Panc1 (cell line): ENCODE measurements at regions not wholly inside any gene's neighbourhood (a gene's known extent, or its start where the extent isn't known, plus 50 kb on each side); places are given as distances from the start of the nearest gene placed in this dataset.

Source experiments
- ATAC-seq: fragments of 200-7000 bp; cut with Tn5 transposase; 2 replicates; pipeline ENCODE4 v1.9.1; 2020; ENCODE audit warnings: mild to moderate bottlenecking, moderate library complexity
- BruUV-seq: library from RNA; stranded (reverse); fragments of 400-500 nt; replicated peaks from 2 replicates; lab custom pipeline; 2021; lab: Mats Ljungman, UMichigan
- CTCF ChIA-PET: fragments of 300-600 bp; sonication (Branson Sonifier 250); formaldehyde crosslinking; loops from one replicate; lab custom pipeline; 2022; ENCODE audit warnings: antibody characterized with exemption; lab: Charles Lee
- POLR2A ChIA-PET: fragments of 300-600 bp; sonication (Branson Sonifier 250); formaldehyde crosslinking; loops from one replicate; lab custom pipeline; 2022; ENCODE audit warnings: antibody characterized with exemption; lab: Charles Lee
- DNase-seq: peaks from one replicate; pipeline ENCODE4 v3.0.0-alpha.2; 2010; ENCODE audit warnings: low read depth, low spot score
- H3K27ac ChIP-seq: 2 replicates; pipeline ENCODE4 v1.5.1; 2011; ENCODE audit warnings: mild to moderate bottlenecking, low read length, inconsistent platforms
- H3K27me3 ChIP-seq: fragments of 200-500 bp; sonication (Bioruptor generic); 2 replicates; pipeline ENCODE4 v1.6.0; 2014; ENCODE audit warnings: low read length, inconsistent platforms; ENCODE audit not compliant: control insufficient read depth, insufficient read depth
- H3K36me3 ChIP-seq: fragments of 200-500 bp; sonication (Bioruptor generic); 2 replicates; pipeline ENCODE4 v1.5.1; 2014; ENCODE audit warnings: inconsistent platforms, mild to moderate bottlenecking, low read length, moderate library complexity; ENCODE audit not compliant: control insufficient read depth, insufficient read depth
- H3K4me1 ChIP-seq: 2 replicates; pipeline ENCODE4 v1.5.1; 2011; ENCODE audit warnings: inconsistent platforms, mild to moderate bottlenecking, low read length, moderate library complexity; ENCODE audit not compliant: control insufficient read depth, insufficient read depth
- H3K4me3 ChIP-seq, 2 experiments: 2 replicates each; pipeline ENCODE4 v1.5.1; 2011 to 2012; ENCODE audit warnings: low read depth in 2 of 2, low read length in 2 of 2, mild to moderate bottlenecking in 2 of 2, inconsistent platforms in 1 of 2, moderate library complexity in 1 of 2
- H3K9me3 ChIP-seq: fragments of 200-500 bp; sonication (Bioruptor generic); 2 replicates; pipeline ENCODE4 v1.5.1; 2014; ENCODE audit warnings: low read depth, mild to moderate bottlenecking, inconsistent platforms, low read length, moderate library complexity; ENCODE audit not compliant: control insufficient read depth, insufficient read depth
- CTCF ChIP-seq: fragments of 450-650 bp; IDR thresholded peaks from 2 replicates; pipeline ENCODE4 v1.5.1; 2017; ENCODE audit warnings: mild to moderate bottlenecking
- POLR2AphosphoS5 ChIP-seq: IDR thresholded peaks from 2 replicates; pipeline ENCODE4 v1.6.1; 2012; ENCODE audit warnings: mild to moderate bottlenecking, low read depth, low read length, moderate library complexity
- REST ChIP-seq, 2 experiments: IDR thresholded peaks; 2 replicates each; pipeline ENCODE4 v1.6.1; 2011 to 2012; ENCODE audit warnings: low read depth in 2 of 2, control low read depth in 1 of 2, low read length in 1 of 2, mild to moderate bottlenecking in 1 of 2, moderate library complexity in 1 of 2; ENCODE audit not compliant: insufficient read depth in 1 of 2
- SIN3A ChIP-seq: IDR thresholded peaks from 2 replicates; pipeline ENCODE4 v1.6.1; 2012; ENCODE audit warnings: low read depth, mild to moderate bottlenecking, low read length, moderate library complexity, borderline replicate concordance; ENCODE audit not compliant: insufficient read depth
- TCF7L2 ChIP-seq: IDR thresholded peaks from 2 replicates; pipeline ENCODE4 v1.6.1; 2011; ENCODE audit warnings: mild to moderate bottlenecking, low read depth, low read length, inconsistent platforms
- in situ Hi-C: cut with HindIII; loops from 2 replicates; pipeline ENCODE4 v1.10.0; 2016; ENCODE audit warnings: low sequenced_read_pairs, low pct_unique_long_range_greater_than_20kb
- intact Hi-C: fragments of 100-400 bp; cut with micrococcal nuclease; formaldehyde crosslinking; loops from one replicate; pipeline ENCODE4 v1.10.0; 2022; ENCODE audit not compliant: unreplicated experiment

- in situ Hi-C loops = no loop called here
- no peak for TF ChIP-seq CTCF
- TF ChIP-seq REST (IDR thresholded peaks at IDR 0.05; ENCODE audit: insufficient read depth in 1 of 2, low read depth in 2 of 2, low read length in 1 of 2) = no peak
- TF ChIP-seq TCF7L2 = no peak
- no peak for TF ChIP-seq SIN3A
- TF ChIP-seq POLR2AphosphoS5 = no peak
- POLR2A ChIA-PET = no interaction called here
- no peaks in the 10 kb centered on the region for H3K36me3 ChIP-seq
- intact Hi-C loops = no loop called here
- no peaks in the 10 kb centered on the region for H3K4me1 ChIP-seq
- ATAC-seq = no peak
- BruUV-seq = no TSS peak
- H3K27me3 ChIP-seq = no peaks in the 10 kb centered on the region
- H3K27ac ChIP-seq = no peak overlapping the region
- no peaks in the 10 kb centered on the region for H3K9me3 ChIP-seq
- CTCF ChIA-PET = no interaction called here
- no peak for DNase-seq
- no peak overlapping the region for H3K4me3 ChIP-seq
Measured at GRCh38 chr9:134253606-134254205, 72.5 kb upstream of the RXRA start.

- Histone ChIP-seq H3K9me3 (no peaks in the 10 kb centered on the region), H3K27me3 (no peaks in the 10 kb centered on the region), H3K4me3 (no peak overlapping the region), H3K36me3 (no peaks in the 10 kb centered on the region), H3K4me1 (no peaks in the 10 kb centered on the region), H3K27ac (no peak overlapping the region)
- ChIA-PET POLR2A (no interaction called here), CTCF (no interaction called here)
- in situ Hi-C loops = no loop called here
- BruUV-seq = no TSS peak
- ATAC-seq = no peak
- TF ChIP-seq SIN3A (no peak), CTCF (no peak), POLR2AphosphoS5 (no peak), TCF7L2 (no peak), REST (IDR thresholded peaks at IDR 0.05; ENCODE audit: insufficient read depth in 1 of 2, low read depth in 2 of 2, low read length in 1 of 2) (no peak)
- DNase-seq = no peak
- intact Hi-C loops = no loop called here
Measured at GRCh38 chr9:134258332-134258731, 67.9 kb upstream of the RXRA start.
